AG08396 (cell line): ENCODE measurements at regions not wholly inside any gene's neighbourhood (a gene's known extent, or its start where the extent isn't known, plus 50 kb on each side); places are given as distances from the start of the nearest gene placed in this dataset.
"Not testable (repeated sequence)": the region's sequence is repeated elsewhere in the genome, so short reads cannot be mapped to it uniquely, and the experiment has no call there.

Source experiments
- DNase-seq: peaks from one replicate; pipeline ENCODE4 v3.0.0; 2012; ENCODE audit warnings: low spot score, mixed read lengths

- DNase-seq = not testable (repeated sequence)
These were observed 78.0 kb downstream of the NPIPB11 start for GRCh38 chr16:29328528-29328927.

GRCh38 chr16:29327631-29328408 lies 78.7 kb downstream of the NPIPB11 start:
- peak; percentile 54 for DNase-seq

DNA sequence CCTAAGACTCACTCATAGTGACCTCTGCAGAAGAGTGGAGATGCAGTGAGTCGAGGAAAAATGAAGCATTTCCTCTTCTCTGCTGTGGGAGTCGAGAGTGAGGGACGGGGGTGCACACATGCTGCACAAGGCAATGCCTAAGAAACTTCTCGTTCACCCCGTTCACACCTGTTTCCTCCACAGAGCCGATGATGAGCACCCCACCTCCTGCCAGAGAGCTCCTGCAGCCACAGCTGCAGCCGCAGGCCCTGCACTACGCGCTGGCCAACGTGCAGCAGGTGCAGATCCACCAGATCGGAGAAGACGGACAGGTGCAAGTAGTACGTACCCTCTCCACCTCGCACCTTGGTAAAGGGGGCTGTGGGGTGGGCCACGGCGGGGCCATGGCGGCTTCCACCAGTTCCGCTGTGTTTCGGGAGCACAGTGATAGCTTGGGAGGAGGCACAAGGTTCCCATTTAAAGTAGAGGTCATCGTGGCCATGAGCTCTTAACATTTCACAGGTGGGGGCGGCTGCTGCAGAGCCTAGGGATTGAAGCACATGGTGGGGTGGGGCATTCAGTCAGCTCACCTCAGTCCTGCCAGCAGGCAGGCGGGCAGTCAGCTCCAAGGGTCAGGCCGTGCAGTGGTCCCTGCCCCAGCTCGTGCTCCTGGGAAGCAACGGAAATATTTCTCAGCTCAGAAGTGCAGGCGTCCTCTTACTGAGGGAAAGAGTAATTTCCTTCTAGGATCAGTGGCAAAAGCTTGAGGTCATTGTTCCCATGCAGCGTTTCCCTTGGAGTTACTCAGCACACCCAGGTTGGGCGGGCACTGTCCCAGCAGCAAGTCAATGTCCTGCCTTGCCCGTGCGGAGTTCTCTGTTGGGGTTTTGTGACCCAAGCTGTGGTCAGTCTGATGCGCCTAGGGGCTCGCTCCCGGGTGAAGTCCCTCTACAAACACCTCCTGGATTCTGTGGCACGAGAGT lies 80.1 kb downstream of the NPIPB11 start:
- DNase-seq = not testable (repeated sequence)

DNA sequence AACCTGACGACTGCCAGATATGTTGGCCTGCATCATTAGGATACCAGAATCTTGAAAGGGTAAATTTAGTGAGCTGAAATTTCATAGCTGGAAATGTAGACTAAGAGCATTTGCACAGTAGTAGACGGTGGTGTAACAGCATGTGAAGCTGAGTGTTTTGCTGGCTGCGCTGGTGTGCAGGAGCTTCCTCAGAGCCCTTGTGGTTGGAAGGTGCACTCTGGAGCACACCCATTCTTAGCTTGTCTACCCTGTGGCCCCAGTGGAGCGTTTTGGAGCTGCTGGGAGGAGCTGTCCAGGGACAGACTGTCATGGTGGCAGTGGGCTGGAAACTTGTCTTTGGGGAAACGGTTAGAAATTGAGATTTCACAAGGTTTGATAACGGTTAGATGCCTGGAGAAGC lies 82.8 kb downstream of the NPIPB11 start:
- DNase-seq = not testable (repeated sequence)

DNA sequence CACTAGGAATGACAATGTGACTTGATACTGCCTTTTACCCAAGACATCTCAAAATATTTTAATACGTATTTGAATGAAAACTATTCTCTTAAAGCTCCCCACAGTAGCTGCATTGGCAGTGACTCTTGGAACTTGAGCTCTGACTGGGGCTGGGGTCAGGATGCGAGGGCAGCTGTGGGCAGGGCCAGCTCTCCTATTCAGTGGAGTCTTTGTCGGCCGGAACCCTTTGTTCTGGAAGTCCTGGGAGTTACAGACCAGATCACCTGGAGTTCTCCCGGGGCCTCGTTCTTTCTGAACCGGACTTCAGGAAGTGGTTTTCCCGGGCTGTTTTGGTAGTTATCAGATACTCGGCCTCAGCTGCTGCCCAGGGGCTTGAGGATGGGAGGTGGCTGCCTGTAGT lies 84.9 kb downstream of the NPIPB11 start:
- DNase-seq = no peak

- no peak for DNase-seq
These were observed 85.5 kb downstream of the NPIPB11 start for GRCh38 chr16:29321000-29321393.

- DNase-seq = no peak
These were observed 86.1 kb downstream of the NPIPB11 start for GRCh38 chr16:29320274-29320999.

DNA sequence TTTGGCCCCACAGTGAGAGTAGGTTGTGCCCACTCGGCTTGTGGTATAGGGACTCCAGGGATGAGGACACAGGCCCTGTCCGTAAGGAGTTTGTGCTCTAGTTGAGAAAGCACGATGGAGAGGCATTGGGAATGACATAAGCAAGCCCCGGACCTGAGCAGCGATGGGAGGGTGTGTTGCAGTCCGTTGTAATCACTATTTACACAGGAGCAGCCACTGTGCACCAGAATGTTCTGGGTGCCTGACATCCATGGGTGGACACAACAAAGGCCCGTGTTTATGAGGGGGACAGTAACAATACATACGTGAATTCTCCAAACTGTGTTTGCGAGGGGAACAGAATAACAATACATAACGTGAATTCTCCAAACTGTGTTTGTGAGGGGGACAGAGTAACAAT lies 86.8 kb downstream of the NPIPB11 start:
- no peak for DNase-seq

GRCh38 chr16:29318561-29318968 lies 87.9 kb downstream of the NPIPB11 start:
- DNase-seq = peak; percentile 44

DNA sequence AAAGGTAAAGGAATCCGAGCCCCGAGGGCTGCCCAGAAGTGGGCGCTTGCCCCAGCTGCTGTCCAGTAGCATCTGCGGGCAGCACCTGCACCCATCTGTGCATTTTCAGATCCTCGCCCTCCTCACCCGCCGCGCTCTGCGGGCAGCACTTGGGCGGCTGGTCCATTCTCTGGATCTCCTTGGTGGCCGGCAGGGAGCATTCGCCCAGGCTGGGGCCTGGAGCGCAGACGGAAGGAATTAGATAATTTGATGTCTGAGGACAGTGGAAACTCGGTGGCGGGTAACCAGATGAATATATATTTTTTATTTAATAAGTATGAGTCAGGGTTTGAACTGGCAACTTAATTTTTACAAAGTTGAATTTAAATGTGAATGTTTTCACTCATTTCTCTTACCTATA lies 88.5 kb downstream of the NPIPB11 start:
- no peak for DNase-seq

- DNase-seq = no peak
These were observed 89.2 kb downstream of the NPIPB11 start for GRCh38 chr16:29317269-29317668.

DNA sequence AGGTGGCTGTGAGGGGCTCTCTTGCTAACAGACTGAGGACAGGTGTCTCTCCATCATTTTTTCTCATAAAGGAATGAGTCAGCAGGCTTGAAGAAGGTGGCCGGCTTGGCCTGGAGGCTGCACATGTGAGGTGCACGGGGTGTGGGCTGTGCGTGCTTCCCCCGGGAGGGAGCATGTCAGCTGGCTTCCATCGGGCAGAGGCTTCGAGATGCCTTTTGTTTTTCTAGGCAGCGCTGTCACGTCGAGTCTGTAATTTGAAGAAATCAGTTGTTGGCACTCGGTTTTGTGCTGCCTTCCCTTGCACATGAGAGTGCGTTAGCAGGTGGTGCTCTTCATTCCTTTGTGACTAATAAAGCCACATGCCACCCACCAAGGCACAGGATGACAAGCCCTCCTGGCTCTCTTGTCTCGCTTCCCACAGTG lies 89.7 kb downstream of the NPIPB11 start:
- no peak for DNase-seq

- DNase-seq = no peak
These were observed 90.5 kb downstream of the NPIPB11 start for GRCh38 chr16:29315916-29316517.

- DNase-seq = no peak
These were observed 91.5 kb downstream of the NPIPB11 start for GRCh38 chr16:29315046-29315445.

GRCh38 chr16:29314292-29314934 lies 92.1 kb downstream of the NPIPB11 start:
- DNase-seq = no peak

- no peak for DNase-seq
These were observed 92.9 kb downstream of the NPIPB11 start for GRCh38 chr16:29313559-29314048.

- DNase-seq = no peak
These were observed 93.5 kb downstream of the NPIPB11 start for GRCh38 chr16:29312835-29313558.

- DNase-seq = not testable (repeated sequence)
These were observed 94.2 kb downstream of the NPIPB11 start for GRCh38 chr16:29312345-29312675.

GRCh38 chr16:29311461-29312344 lies 94.8 kb downstream of the NPIPB11 start:
- DNase-seq = no peak
